ENCODE measurements at regions not wholly inside any gene's neighbourhood (a gene's known extent, or its start where the extent isn't known, plus 50 kb on each side); places are given as distances from the start of the nearest gene placed in this dataset.
"Not testable (repeated sequence)": the region's sequence is repeated elsewhere in the genome, so short reads cannot be mapped to it uniquely, and the experiment has no call there.

DNA sequence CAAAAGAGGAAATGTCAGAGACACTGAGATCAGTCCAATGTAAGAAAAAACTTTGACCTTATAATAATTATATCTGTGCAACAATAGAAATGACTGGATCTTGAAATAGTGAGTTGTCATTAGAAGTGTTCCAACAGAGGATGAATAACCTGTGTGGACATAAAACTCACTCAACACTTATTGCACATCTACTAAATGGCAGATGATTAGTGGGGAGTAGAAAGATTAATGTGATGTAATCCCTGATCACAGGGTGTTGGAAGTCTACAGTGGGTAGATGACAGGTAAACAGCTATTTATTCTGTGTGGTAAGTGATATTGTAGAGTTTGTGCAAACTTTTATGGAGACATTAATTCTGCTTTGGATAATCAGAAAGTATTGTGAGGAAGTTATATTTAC, 177.3 kb upstream of the HMHB1 start:
- no peak for DNase-seq (ENCODE audit: low spot score)

DNA sequence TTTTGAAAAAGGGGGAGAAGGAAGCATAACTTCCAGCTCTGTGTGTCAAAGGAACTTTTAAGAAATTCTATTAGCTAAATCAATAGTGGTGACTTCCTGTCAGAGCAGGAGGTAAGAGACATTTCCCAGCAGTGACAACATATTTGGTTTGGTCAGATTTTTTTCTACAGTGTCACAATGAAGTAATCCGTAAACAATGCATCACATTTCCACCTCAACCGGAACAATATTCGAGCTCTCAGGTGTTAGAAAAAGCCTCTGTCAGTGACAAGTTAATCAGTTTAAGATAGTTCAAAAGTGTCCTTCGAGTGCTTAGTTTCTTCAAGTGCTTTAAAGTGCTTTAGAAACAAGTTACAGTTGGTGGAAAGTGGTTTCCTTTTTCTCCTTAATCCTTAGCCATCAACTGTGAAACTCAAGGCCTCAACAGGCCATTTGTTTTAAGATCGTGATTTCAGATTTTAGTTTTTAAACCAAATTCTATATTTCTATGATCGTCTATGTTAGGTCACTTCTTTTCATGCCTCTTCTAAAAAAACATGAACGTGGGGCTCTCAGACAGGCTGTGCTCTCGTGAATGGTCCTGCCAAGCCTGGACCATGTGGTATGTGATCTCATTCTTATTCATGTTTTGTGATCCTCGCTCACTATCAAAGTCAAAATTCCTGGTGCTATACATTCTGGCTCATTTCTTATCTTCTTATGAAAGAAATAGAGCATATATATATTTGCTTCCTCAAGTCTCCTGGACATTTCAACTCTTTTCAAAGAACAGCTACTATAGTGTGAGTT, 181.9 kb upstream of the HMHB1 start:
- DNase-seq (ENCODE audit: low spot score): peak; percentile 92

DNA sequence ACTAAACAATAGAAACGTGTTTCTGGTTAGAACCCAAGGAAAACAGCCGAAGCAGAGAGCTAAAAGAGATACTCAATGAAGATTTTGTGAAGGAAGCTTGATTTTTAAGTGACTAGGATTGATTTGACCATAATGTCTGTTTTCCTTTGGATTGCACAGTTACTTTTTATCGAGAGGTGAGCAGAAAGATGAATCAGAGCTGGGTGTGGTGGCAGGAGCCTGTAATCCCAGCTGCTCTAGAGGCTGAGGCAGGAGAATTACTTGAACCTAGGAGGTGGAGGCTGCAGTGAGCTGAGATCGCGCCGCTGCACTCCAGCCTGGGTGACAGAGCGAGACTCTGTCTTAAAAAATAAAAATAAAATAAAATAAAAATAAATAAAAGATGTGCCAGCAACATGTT, 186.9 kb upstream of the HMHB1 start:
- not testable (repeated sequence) for DNase-seq (ENCODE audit: low spot score)

DNA sequence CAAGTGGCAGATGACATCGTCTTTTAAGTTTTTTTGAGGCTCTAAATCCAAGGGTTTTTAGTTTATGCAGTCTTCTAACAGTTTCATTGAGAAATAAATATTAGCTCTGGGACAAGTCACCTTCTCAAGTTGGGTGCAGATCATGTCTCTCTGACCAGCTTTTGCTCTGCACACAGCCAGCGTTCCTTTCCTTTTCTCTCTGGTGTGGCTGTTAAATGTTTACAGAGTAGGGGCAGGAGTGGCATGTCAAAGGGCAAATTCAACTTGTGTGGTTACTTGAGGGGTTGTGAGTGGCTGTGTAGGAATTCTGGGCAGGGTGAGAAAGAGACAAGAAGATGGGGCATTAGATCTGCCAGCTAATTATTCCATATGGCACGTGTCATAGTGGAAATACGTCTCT, 187.5 kb upstream of the HMHB1 start:
- peak; percentile 4 for DNase-seq (ENCODE audit: low spot score)

DNA sequence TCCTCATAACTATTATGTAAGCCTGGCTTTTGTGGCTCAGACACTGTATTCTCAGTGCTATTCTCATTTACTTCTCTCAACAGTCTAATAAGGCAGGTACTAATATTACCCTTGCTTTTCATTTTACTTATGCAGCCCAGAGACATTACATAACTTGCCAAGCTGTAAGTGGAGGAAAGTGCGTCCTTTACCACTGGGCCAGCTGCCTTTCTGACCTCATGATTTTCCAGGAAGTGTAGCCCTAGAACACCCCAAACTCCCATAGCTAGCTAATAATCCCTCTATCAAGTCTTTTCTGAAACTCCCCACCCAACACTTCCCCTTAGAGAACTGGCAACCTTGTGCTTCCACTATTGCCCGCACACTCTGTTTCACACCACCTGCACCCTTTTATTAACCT, 192.9 kb upstream of the HMHB1 start:
- DNase-seq (ENCODE audit: low spot score): no peak

DNA sequence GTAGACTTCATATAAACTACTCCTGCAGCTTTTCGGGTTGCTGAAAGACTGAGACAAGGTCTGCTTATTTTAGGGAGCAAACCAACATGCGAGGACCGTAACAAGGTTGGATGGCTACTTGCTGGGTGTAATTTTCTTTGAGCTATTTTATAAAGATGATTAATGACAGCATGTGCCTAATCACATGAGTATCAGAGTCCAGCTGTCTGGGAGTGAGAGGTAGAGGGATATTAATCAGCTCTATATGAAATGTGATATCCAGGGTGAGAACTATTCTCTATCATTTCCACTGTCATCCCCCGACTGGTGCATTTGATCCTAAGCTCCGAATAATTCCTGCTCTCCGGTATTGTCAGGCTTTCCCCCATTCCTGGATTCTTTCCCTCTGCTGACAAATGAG, 193.8 kb upstream of the HMHB1 start:
- DNase-seq (ENCODE audit: low spot score): no peak

DNA sequence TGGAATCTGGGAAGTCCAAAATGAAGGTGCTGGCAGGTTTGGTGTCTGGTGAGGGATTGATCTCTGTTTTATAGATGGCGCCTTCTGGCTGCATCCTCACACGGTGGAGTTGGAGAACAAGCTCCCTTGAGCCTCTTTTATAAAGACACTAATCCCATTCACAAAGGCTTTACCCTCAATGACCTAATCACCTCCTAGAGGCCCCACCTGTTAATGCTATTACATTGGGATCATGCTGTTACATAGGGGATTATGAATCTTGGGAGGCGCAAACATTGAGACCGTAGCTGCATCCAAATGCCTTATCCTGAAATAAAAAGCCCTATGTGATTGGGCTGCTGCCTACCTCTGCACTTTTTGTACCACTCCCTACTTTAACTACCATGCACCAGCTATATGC, 197.1 kb upstream of the HMHB1 start:
- no peak for DNase-seq (ENCODE audit: low spot score)

DNA sequence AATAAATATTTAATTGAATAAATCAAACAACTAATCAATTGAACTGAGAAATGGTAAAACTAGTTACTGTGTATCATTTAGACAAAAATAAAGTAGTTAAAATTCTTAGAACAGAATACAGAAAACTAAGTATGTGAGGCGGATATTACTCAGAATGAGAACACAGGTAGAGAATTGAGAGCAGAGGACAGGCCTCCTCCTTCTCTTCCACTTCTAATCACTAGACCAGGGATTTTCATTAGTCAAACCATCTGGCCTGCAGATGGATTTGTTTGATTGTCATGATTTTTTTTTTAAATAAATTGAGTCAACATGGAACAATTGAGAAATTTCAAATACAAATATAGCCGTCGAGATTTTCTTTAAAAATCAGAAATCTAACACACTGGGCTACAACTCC, 198.6 kb upstream of the HMHB1 start:
- DNase-seq (ENCODE audit: low spot score): no peak

DNA sequence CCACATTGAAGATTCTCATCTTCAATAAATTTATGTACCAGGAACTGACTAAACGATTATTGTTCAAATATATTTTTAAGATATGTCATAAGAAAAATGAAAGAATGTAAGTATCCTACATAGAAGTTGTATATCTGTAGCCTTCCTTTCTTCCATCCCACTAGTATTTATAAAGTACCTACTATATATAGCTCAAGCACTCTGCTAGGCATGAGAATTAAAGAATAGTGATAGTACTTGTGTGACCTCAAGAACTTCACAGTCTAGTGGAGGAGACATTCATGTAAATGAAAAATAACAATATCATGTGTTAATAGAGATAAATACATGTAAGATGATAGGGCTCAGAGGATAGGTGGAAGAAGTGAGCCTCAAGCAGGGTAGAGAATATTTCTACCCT, 201.0 kb upstream of the HMHB1 start:
- DNase-seq (ENCODE audit: low spot score): no peak

DNA sequence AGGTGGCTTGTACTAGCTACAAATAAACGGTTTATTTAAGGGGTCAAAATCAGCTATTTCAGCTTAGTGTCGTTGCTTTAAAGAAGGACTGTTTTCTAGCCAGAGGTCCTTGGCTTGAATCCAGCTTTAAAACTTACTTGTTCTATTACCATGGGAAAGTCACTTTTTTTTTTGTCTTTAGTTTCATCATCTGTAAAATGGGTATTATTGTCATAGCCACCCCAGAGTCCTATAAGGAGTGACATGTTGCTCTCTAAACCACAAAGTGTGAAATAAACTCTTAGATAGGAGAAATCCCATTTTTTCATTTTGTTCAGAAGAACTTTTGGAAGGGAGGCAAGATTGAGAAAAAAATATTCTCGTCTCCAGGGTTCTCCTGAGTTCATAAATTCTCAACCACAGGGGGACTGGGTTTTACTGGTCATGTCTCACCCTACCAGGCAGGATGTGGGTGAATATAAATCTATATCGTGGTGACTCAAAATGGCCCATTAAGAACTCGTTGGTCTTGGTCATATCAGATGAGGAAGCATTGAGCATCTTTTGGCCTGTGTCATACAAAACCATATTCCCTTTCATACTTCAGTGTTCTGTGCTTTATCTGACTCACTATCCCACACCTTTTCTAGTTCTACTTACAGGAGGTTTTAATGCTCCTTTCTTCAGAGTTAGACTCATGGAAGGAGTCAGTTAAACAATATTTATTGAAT, 202.7 kb upstream of the NR3C1 start:
- peak; percentile 28 for DNase-seq (ENCODE audit: low spot score)

DNA sequence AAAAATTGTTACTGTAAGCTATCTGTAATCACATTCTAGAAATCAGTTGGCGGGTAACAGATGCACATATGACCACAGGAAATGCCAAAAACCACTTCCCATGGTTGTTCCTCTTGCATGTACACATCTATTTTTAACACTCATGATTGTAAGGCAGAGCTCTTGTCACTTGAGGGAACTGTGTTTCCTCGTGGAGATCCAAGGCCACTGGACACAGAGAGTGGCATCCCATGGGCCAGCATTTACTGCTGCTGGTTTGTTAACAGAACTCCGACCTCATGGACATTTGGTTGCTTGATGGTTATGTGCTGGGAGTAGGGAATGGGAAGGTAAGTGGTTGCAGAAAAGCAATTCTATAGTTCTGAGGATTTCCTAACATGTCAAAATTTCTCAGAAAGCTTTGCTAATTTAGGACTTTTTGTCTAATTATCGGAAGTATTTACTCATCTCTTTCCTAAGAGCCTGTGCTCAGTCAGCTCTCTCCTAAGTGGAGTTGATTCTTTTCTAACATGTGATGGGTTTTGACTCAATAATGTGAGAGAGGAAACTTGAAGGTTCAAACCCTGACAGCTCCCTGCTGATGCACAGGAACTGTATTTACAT, 202.0 kb upstream of the NR3C1 start:
- DNase-seq (ENCODE audit: low spot score): no peak

DNA sequence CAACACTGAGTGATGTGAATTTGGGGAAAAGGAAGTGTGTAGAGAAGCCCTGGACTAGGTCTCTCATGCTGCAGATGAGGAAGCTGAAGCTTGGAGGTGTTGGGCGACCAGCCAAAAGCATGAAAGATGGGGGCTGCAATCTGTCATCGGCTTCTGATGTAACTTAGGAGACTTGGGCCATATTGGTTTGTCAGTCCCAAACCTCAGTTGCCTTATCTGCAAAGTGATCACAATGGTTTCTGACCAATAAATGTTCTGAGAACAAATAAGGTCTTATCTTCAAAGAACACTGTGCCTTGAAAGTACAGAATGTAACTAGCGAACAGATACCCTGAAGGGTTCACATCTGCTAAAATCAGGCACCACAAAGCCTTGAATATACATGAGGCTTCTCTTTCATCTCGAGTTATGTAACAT, 198.4 kb upstream of the NR3C1 start:
- no peak for DNase-seq (ENCODE audit: low spot score)

DNA sequence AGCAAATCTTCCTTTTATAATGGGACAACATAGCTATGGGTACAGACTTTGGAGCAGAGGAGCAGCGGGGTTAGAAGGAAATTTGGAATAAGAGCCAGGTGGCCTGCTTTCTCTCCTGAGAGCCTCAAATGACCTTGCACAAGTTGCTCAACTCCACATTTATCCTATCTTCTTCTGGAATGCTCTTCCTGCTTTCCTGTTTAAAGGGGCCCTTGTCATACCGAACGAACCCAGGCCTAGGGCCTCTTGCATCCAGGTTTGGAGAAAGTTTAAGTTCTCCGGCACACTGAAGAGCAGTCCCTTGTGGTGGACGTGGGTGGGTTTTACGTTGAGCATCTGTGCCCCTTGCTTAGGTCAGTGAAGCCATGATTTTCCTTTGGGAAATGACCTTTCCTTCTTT, 197.9 kb upstream of the NR3C1 start:
- no peak for DNase-seq (ENCODE audit: low spot score)

DNA sequence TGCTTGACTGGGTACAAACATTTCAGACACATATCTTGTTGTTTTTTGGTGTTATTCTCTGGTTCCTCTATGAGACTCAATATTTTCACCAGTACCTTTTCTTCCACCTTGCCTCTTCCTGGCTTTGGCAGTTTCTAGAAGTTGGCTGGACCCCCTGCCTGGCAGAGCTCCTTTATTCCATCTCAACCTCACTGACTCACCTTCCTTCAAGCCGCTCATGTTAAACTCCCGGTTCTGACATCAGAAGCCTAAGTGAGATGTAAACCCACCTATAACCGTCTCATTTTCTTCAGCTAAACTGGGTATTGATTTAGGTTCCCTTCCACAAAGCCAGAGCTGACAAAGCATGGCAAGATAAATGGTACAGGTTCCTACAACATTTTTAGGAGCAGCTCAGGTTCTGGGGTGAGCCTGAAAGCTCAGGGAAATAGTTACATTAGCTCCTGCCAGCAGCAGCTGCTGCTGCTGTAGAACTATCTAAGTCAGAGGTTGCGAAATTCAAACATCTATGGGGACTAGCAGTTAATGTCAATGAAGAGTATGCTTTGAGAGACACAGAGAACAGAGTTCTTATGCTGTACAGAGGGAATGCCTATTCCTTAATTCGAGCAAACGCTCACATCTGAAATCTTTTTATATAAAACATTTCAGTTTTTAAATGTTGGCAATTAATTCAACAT, 197.1 kb upstream of the NR3C1 start:
- DNase-seq (ENCODE audit: low spot score): no peak

DNA sequence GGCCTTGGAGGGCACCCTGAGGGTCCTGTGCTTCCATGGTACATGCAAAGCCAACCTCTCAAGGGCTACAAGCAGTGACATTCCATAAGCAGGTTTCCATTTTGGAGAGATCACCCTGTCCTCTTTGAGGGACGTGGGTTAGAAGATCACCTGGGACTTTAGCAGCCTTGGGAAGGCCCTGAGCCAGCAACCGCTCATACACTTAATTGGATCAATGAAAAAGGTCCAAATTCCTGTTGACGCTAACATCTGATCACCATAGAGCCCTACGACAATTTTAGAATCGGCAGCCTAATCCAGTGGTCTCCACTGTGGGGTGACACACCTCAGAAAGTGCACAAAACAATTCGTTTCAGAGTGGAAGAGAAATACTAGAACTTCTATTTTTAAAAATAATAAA, 196.0 kb upstream of the NR3C1 start:
- no peak for DNase-seq (ENCODE audit: low spot score)

DNA sequence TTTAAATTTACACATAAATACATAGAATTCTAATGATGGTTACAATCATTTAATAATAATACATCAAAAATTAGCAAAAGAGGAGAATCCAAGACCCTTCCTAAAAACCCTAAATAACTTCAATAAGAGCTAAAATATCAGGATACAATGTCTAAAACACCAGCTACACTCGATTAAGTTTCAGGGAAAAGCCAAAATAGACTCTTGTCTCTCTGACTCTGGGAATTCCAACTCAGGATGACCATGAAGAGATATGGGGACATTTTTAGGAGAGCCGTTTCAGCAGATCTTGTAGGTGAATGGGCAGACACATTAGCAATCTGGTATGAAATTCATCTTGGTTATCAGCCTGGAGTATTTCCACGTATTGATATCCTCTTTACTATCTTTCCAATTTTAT, 193.3 kb upstream of the NR3C1 start:
- DNase-seq (ENCODE audit: low spot score): no peak

DNA sequence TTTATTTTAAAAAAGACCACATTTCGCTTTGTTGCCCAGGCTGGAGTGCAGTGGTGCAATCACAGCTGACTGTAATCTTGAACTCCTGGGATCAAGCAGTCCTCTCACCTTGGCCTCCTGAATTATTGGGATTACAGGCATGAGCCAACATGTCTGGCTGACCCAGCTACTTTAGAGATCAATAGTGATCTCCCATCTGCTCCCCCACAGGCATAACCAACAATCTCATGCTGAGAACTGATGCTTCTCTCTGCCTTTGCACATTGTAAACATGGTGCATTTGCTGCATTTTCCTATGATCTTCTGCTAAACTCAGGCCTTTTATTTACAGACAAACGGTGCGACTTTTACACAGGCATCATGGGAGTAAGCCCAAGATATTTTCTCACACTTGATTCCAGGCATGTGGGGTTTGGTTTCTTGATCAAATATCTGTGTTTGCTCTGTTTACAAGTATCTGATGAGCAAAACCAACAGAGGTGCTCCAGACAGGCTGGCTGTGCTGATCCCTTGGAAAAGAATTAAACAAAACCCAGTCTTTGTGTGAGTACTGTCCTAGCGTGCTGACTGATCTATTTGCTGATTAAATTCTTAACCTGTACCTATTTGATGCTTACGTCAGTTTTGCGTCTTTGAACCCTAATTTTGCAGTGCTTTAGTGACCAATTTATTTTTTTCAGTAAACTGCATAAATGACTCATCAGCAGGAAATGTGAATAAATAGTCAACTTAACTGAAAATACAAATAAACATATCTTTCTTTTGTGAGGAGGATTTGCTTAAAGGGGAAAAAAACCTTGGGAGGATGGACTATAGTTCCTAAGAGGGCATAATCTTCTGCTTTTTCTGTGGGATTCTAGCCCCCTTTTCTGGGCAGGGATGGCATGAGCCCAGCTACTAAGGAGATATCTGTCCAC, 191.7 kb upstream of the NR3C1 start:
- DNase-seq (ENCODE audit: low spot score): peak; percentile 49

DNA sequence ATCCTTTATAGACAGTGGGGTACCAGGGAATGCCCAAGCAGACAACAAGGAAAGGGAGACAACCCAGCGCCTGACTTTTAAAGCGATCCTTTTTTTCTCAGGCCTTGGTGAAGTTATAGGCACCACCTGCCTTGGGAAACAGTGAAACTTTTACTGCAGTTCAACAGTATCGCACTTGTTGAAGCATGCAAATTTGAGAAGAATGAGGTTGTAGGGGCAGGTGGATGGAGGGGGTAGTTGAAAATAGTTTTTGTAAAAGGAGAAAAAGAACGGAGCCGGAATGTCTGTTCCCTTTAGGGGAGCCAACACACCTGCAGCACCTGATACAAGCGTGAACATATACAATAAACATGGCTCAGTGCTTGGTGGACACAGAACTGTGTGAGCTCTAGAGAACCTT, 190.2 kb upstream of the NR3C1 start:
- DNase-seq (ENCODE audit: low spot score): no peak

DNA sequence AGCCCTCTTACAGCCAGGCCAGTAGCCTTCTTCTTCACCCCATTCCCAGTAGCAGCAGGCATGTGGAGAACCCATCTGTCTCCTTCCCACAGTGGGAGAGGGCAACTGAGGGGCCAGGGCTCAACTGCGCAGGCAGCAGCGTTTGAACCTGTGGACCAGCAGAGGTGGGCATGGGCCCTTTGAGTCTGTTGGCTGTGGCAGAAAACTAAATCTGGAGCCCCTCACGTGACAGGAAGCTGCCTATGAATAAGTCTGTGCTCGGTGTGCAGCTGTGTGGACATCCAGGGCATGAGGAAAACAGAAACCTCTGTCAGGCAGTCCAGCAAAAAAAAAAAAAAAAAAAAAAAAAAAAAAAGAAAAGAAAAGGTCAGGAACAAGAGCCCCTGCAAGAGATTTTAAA, 189.2 kb upstream of the NR3C1 start:
- DNase-seq (ENCODE audit: low spot score): no peak

DNA sequence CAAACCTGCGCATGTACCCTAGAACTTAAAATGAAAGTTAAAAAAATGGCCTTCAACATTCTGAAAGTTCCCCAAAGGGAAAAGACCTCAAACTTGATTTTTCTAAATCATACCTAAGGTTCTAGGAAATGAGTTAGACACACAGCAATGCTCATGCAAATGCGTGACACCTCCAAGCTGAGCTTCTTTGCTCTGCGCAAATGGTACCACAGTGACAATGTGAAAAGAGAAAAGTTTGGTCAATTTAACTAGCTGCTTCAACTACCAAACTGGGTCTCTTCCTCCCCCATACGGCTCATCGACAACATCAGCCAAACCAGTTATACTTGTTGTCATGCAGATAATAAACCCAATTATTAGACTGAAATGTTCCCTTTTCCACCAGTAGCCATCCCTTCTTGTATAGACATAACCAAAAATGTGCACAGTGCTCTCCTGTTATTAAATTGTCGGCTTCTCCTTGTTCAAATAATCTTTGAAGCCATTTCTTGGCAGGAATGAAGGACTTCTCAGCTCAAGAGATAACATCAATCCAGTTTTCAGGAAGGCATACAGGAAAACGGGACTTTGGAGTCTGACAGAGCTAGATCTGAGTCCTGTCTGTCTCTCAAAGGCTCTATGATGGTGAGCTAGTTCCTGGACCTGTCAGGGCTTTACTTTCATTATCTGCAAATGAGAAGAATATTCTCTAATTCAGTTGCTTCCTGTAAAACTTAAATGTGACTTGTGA, 185.6 kb upstream of the NR3C1 start:
- no peak for DNase-seq (ENCODE audit: low spot score)

DNA sequence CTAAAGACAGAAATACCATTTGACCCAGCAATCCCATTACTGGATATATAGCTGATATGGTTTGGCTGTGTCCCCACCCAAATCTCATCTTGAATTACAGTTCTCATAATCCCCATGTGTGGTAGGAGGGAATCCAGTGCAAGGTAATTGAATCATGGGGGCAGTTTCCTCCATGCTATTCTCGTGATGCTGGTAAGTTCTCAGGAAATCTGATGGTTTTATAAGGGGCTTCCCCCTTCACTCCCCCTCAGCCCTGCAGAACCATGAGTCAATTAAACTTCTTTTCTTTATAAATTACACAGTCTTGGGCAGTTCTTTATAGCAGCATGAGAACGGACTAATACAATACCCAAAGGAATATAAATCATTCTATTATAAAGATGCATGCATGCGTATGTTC, 184.6 kb upstream of the NR3C1 start:
- not testable (repeated sequence) for DNase-seq (ENCODE audit: low spot score)

All from kidney tubule cell (primary cell).